GM12891 (cell line): ENCODE measurements at regions not wholly inside any gene's neighbourhood (a gene's known extent, or its start where the extent isn't known, plus 50 kb on each side); places are given as distances from the start of the nearest gene placed in this dataset.

ENCODE experiments used
- POLR2AphosphoS5 ChIP-seq: IDR thresholded peaks from 2 replicates; pipeline ENCODE4 v1.6.1; 2011; ENCODE audit warnings: low read depth, low read length, control low read depth
- POU2F2 ChIP-seq: IDR thresholded peaks from 2 replicates; pipeline ENCODE4 v1.6.1; 2011; ENCODE audit warnings: low read depth, mild to moderate bottlenecking, control low read depth, low read length, moderate library complexity
- TAF1 ChIP-seq: IDR thresholded peaks from 2 replicates; pipeline ENCODE4 v1.6.1; 2011; ENCODE audit warnings: low read depth, low read length, control low read depth

DNA sequence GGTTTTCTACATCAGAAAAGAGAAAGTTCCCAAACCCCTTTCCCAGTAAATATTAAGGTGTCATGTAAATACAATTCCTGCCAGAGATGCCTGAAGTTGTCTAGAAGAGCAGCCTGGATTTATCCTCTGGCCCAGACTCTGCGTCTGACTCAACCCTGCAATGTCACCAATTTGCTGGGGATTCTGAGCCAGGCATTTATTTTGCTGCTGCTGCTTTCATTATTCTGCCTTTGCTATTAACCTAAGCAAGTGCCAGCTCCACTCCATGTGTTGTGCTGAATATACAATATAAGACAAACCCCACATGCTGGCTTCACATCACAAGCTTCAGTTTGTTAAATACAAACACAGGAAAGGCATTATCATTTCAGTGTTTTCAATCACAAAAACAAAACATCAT, 59.1 kb downstream of the ELAPOR2 start:
- no peak for TF ChIP-seq POLR2AphosphoS5
- no peak for TF ChIP-seq POU2F2
- TF ChIP-seq TAF1 = no peak
